Smooth muscle cell (in vitro differentiated cells): ENCODE measurements at regions not wholly inside any gene's neighbourhood (a gene's known extent, or its start where the extent isn't known, plus 50 kb on each side); places are given as distances from the start of the nearest gene placed in this dataset.

Source experiments
- DNase-seq: peaks from one replicate; lab custom pipeline; 2025; ENCODE audit not compliant: unreplicated experiment; lab: John Stamatoyannopoulos, UW
- H2AFZ ChIP-seq: fragments of 200-600 bp; sonication (generic); 2 replicates; pipeline ENCODE4 v1.6.0; 2016; ENCODE audit warnings: antibody characterized with exemption, low read depth, mild to moderate bottlenecking
- H3F3A ChIP-seq: fragments of 200-600 bp; sonication (generic); 2 replicates; pipeline ENCODE4 v1.6.0; 2017; ENCODE audit warnings: antibody characterized with exemption, low read depth
- H3K27ac ChIP-seq: fragments of 200-600 bp; sonication (generic); 2 replicates; pipeline ENCODE4 v1.5.1; 2016; ENCODE audit warnings: low read depth, mild to moderate bottlenecking
- H3K27me3 ChIP-seq: fragments of 200-600 bp; sonication (generic); 2 replicates; pipeline ENCODE4 v1.6.1; 2016; ENCODE audit warnings: low read depth, mild to moderate bottlenecking
- H3K36me3 ChIP-seq: fragments of 200-600 bp; sonication (generic); 2 replicates; pipeline ENCODE4 v1.5.1; 2016; ENCODE audit warnings: low read depth
- H3K4me1 ChIP-seq: fragments of 200-600 bp; sonication (generic); 2 replicates; pipeline ENCODE4 v1.5.1; 2016; ENCODE audit warnings: low read depth
- H3K4me2 ChIP-seq: fragments of 200-600 bp; sonication (generic); 2 replicates; pipeline ENCODE4 v1.6.0; 2016; ENCODE audit warnings: mild to moderate bottlenecking
- H3K4me3 ChIP-seq: fragments of 200-600 bp; sonication (generic); 2 replicates; pipeline ENCODE4 v1.5.1; 2016; ENCODE audit warnings: mild to moderate bottlenecking
- H3K79me2 ChIP-seq: fragments of 200-600 bp; sonication (generic); 2 replicates; pipeline ENCODE4 v1.6.0; 2016; ENCODE audit warnings: low read depth, mild to moderate bottlenecking
- H3K9ac ChIP-seq: fragments of 200-600 bp; sonication (generic); 2 replicates; pipeline ENCODE4 v1.6.0; 2016; ENCODE audit warnings: low read depth
- H3K9me3 ChIP-seq: fragments of 200-600 bp; sonication (generic); replicated peaks from 2 replicates; pipeline ENCODE4 v1.5.1; 2016; ENCODE audit warnings: low read depth
- H4K20me1 ChIP-seq: fragments of 200-600 bp; sonication (generic); 2 replicates; pipeline ENCODE4 v1.6.0; 2016; ENCODE audit warnings: low read depth
- CTCF ChIP-seq: fragments of 200-600 bp; sonication (generic); IDR thresholded peaks from 2 replicates; pipeline ENCODE4 v1.5.1; 2017; ENCODE audit warnings: borderline replicate concordance, mild to moderate bottlenecking, antibody characterized with exemption; ENCODE audit not compliant: insufficient read depth, poor library complexity, severe bottlenecking
- WGBS: methylation state at CpG from one replicate; pipeline ENCODE4 v1.1.7; 2016; ENCODE audit warnings: low lambda C conversion rate; 5-methylcytosine and 5-hydroxymethylcytosine counted together

- H3F3A ChIP-seq = no peaks in the 10 kb centered on the region
- no peak overlapping the region for H3K9ac ChIP-seq
- H3K36me3 ChIP-seq = no peaks in the 10 kb centered on the region
- H4K20me1 ChIP-seq = no peaks in the 10 kb centered on the region
- WGBS = 92% methylated on average over 10 of the region's 10 CpGs
- no peaks in the 10 kb centered on the region for H3K27me3 ChIP-seq
- no peaks in the 10 kb centered on the region for H3K9me3 ChIP-seq
- H3K4me3 ChIP-seq = no peak overlapping the region
- H2AFZ ChIP-seq = no peak overlapping the region
- no peak overlapping the region for H3K27ac ChIP-seq
- no peak for DNase-seq
- no peak for TF ChIP-seq CTCF
- no peaks in the 10 kb centered on the region for H3K79me2 ChIP-seq
- H3K4me1 ChIP-seq = no peaks in the 10 kb centered on the region
- H3K4me2 ChIP-seq = no peak overlapping the region
Measured at GRCh38 chr13:47796816-47797215, 204.3 kb downstream of the SUCLA2 start.

GRCh38 chr13:47794963-47795362, 206.1 kb downstream of the SUCLA2 start:
- H3K27me3 ChIP-seq = no peaks in the 10 kb centered on the region
- no peak overlapping the region for H3K27ac ChIP-seq
- no peak overlapping the region for H2AFZ ChIP-seq
- no peaks in the 10 kb centered on the region for H3K9me3 ChIP-seq
- 77% methylated on average over 2 of the region's 2 CpGs for WGBS
- no peak overlapping the region for H3K4me2 ChIP-seq
- TF ChIP-seq CTCF = peak; percentile 30
- H3K4me3 ChIP-seq = no peak overlapping the region
- H3K79me2 ChIP-seq = no peaks in the 10 kb centered on the region
- no peaks in the 10 kb centered on the region for H4K20me1 ChIP-seq
- H3K4me1 ChIP-seq = no peaks in the 10 kb centered on the region
- no peak overlapping the region for H3K9ac ChIP-seq
- H3F3A ChIP-seq = no peaks in the 10 kb centered on the region
- no peaks in the 10 kb centered on the region for H3K36me3 ChIP-seq
- no peak for DNase-seq

GRCh38 chr13:47790755-47791154, 210.3 kb downstream of the SUCLA2 start:
- H3K27ac ChIP-seq = no peak overlapping the region
- no peaks in the 10 kb centered on the region for H3K79me2 ChIP-seq
- no peak overlapping the region for H3K4me2 ChIP-seq
- no peaks in the 10 kb centered on the region for H3K9me3 ChIP-seq
- WGBS = 75% methylated on average over 2 of the region's 2 CpGs
- H3K4me1 ChIP-seq = no peaks in the 10 kb centered on the region
- H4K20me1 ChIP-seq = no peaks in the 10 kb centered on the region
- H2AFZ ChIP-seq = no peak overlapping the region
- no peaks in the 10 kb centered on the region for H3F3A ChIP-seq
- H3K36me3 ChIP-seq = no peaks in the 10 kb centered on the region
- H3K9ac ChIP-seq = no peak overlapping the region
- no peak for DNase-seq
- no peak for TF ChIP-seq CTCF
- no peaks in the 10 kb centered on the region for H3K27me3 ChIP-seq
- no peak overlapping the region for H3K4me3 ChIP-seq

- no peak for TF ChIP-seq CTCF
- H3K79me2 ChIP-seq = no peaks in the 10 kb centered on the region
- no peaks in the 10 kb centered on the region for H3K4me1 ChIP-seq
- H3K27me3 ChIP-seq = no peaks in the 10 kb centered on the region
- DNase-seq = no peak
- no peaks in the 10 kb centered on the region for H3K9me3 ChIP-seq
- no peaks in the 10 kb centered on the region for H4K20me1 ChIP-seq
- H3K36me3 ChIP-seq = no peaks in the 10 kb centered on the region
- H2AFZ ChIP-seq = no peak overlapping the region
- no peak overlapping the region for H3K9ac ChIP-seq
- no peaks in the 10 kb centered on the region for H3F3A ChIP-seq
- H3K4me2 ChIP-seq = no peak overlapping the region
- no peak overlapping the region for H3K4me3 ChIP-seq
- H3K27ac ChIP-seq = no peak overlapping the region
Measured at GRCh38 chr13:47788844-47789243, 212.2 kb downstream of the SUCLA2 start.
